Nephron progenitor cell (in vitro differentiated cells): ENCODE measurements at regions not wholly inside any gene's neighbourhood (a gene's known extent, or its start where the extent isn't known, plus 50 kb on each side); places are given as distances from the start of the nearest gene placed in this dataset.

Source experiments
- DNase-seq: peaks from one replicate; pipeline ENCODE4 v3.0.0; 2021
- H3K27ac Mint-ChIP-seq: 2 replicates; pipeline ENCODE4 v1.8.0; 2021; ENCODE audit warnings: mild to moderate bottlenecking, moderate library complexity, mixed read lengths
- H3K27me3 Mint-ChIP-seq: 2 replicates; pipeline ENCODE4 v1.8.0; 2021; ENCODE audit warnings: mild to moderate bottlenecking, low read depth, mixed read lengths; ENCODE audit not compliant: poor library complexity
- H3K36me3 Mint-ChIP-seq: 2 replicates; pipeline ENCODE4 v1.8.0; 2021; ENCODE audit warnings: low read depth, mixed read lengths
- H3K4me1 Mint-ChIP-seq: 2 replicates; pipeline ENCODE4 v1.8.0; 2021; ENCODE audit warnings: mixed read lengths
- H3K4me3 Mint-ChIP-seq: 2 replicates; pipeline ENCODE4 v1.8.0; 2021; ENCODE audit warnings: mild to moderate bottlenecking, moderate library complexity, mixed read lengths
- H3K9me3 Mint-ChIP-seq: 2 replicates; pipeline ENCODE4 v1.8.0; 2021; ENCODE audit warnings: mild to moderate bottlenecking, moderate library complexity, mixed read lengths
- CTCF ChIP-seq: fragments of 200-600 bp; sonication (generic); IDR thresholded peaks from 2 replicates; pipeline ENCODE4 v1.5.0; 2021; ENCODE audit warnings: antibody characterized with exemption

- Mint-ChIP-seq H3K27ac (no peak overlapping the region), H3K4me1 (peaks cover 47% of the 10 kb centered on the region), H3K36me3 (no peaks in the 10 kb centered on the region), H3K4me3 (no peak overlapping the region), H3K9me3 (no peaks in the 10 kb centered on the region), H3K27me3 (peaks cover 19% of the 10 kb centered on the region)
- DNase-seq: no peak
- TF ChIP-seq CTCF: no peak
Observed at GRCh38 chr20:47872341-47872740, 87.1 kb upstream of the SULF2 start.

GRCh38 chr20:47870475-47870874 is 85.2 kb upstream of the SULF2 start:
- H3K36me3 Mint-ChIP-seq: no peaks in the 10 kb centered on the region
- H3K4me1 Mint-ChIP-seq: peaks cover 32% of the 10 kb centered on the region
- DNase-seq: no peak
- no peak overlapping the region for H3K4me3 Mint-ChIP-seq
- TF ChIP-seq CTCF: no peak
- peaks cover 17% of the 10 kb centered on the region for H3K27me3 Mint-ChIP-seq
- H3K27ac Mint-ChIP-seq: no peak overlapping the region
- no peaks in the 10 kb centered on the region for H3K9me3 Mint-ChIP-seq

- no peaks in the 10 kb centered on the region for H3K36me3 Mint-ChIP-seq
- no peak overlapping the region for H3K4me3 Mint-ChIP-seq
- H3K27ac Mint-ChIP-seq: no peak overlapping the region
- no peak for DNase-seq
- H3K27me3 Mint-ChIP-seq: peaks cover 13% of the 10 kb centered on the region
- TF ChIP-seq CTCF: no peak
- H3K9me3 Mint-ChIP-seq: no peaks in the 10 kb centered on the region
- H3K4me1 Mint-ChIP-seq: peaks cover 28% of the 10 kb centered on the region
Observed at GRCh38 chr20:47868744-47869143, 83.5 kb upstream of the SULF2 start.

GRCh38 chr20:47868236-47868635 is 83.0 kb upstream of the SULF2 start:
- no peak overlapping the region for H3K27ac Mint-ChIP-seq
- H3K9me3 Mint-ChIP-seq: peaks cover 5% of the 10 kb centered on the region
- H3K36me3 Mint-ChIP-seq: peaks cover 2% of the 10 kb centered on the region
- no peak overlapping the region for H3K4me3 Mint-ChIP-seq
- H3K4me1 Mint-ChIP-seq: peaks cover 33% of the 10 kb centered on the region
- no peak for TF ChIP-seq CTCF
- no peak for DNase-seq
- peaks cover 13% of the 10 kb centered on the region for H3K27me3 Mint-ChIP-seq

- H3K4me3 Mint-ChIP-seq: no peak overlapping the region
- H3K9me3 Mint-ChIP-seq: peaks cover 9% of the 10 kb centered on the region
- H3K36me3 Mint-ChIP-seq: peaks cover 6% of the 10 kb centered on the region
- DNase-seq: no peak
- peaks cover 34% of the 10 kb centered on the region for H3K4me1 Mint-ChIP-seq
- TF ChIP-seq CTCF: no peak
- no peak overlapping the region for H3K27ac Mint-ChIP-seq
- H3K27me3 Mint-ChIP-seq: peaks cover 10% of the 10 kb centered on the region
Observed at GRCh38 chr20:47867831-47868230, 82.5 kb upstream of the SULF2 start.

GRCh38 chr20:47866480-47866879 is 81.2 kb upstream of the SULF2 start:
- H3K4me3 Mint-ChIP-seq: no peak overlapping the region
- H3K27ac Mint-ChIP-seq: no peak overlapping the region
- no peak for DNase-seq
- H3K4me1 Mint-ChIP-seq: peaks cover 22% of the 10 kb centered on the region
- peaks cover 8% of the 10 kb centered on the region for H3K27me3 Mint-ChIP-seq
- H3K9me3 Mint-ChIP-seq: peaks cover 12% of the 10 kb centered on the region
- no peak for TF ChIP-seq CTCF
- peaks cover 6% of the 10 kb centered on the region for H3K36me3 Mint-ChIP-seq
